GM19463 (cell line): ENCODE measurements at regions not wholly inside any gene's neighbourhood (a gene's known extent, or its start where the extent isn't known, plus 50 kb on each side); places are given as distances from the start of the nearest gene placed in this dataset.

Experiments used
- ATAC-seq: cut with Tn5 transposase; IDR thresholded peaks from one replicate; pipeline ENCODE4 v1.9.1; 2021; ENCODE audit warnings: mild to moderate bottlenecking, moderate library complexity; ENCODE audit not compliant: unreplicated experiment

DNA sequence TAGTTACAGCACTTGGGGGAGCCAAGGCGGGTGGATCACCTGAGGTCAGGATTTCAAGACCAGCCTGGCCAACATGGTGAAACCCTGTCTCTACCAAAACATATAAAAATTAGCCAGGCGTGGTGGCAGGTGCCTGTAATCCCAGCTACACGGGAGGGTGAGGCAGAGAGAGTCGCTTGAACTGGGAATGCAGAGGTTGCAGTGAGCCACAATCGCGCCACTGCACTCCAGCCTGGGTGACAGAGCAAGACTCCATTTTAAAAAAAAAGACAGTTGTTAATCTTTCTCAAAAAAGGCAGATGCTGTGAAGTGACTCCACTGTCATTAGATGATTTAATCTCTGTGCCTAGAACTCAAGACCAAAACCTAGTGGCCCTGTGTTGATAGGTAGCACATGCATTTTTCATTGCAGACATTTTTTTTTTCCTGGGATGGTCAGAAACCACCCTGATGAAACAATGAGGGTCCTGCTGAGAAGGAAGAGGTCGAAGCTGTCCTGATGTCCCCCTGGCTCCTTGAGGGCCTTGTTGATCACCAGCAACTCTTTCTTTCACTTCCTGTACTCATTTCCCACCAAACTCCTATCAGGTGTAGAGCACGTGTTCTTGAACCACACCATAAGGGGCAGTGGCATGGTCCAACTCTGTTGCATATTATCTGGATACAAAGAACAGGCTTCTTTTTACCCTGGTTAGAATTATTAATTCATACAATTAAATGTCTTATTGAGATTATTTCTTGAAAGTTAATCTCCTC is 382.2 kb downstream of the ICE1 start:
- no peak for ATAC-seq

GRCh38 chr5:5800801-5801761 is 378.6 kb downstream of the ICE1 start:
- no peak for ATAC-seq

- ATAC-seq = no peak
Measured at GRCh38 chr5:5799826-5800225, 377.3 kb downstream of the ICE1 start.

DNA sequence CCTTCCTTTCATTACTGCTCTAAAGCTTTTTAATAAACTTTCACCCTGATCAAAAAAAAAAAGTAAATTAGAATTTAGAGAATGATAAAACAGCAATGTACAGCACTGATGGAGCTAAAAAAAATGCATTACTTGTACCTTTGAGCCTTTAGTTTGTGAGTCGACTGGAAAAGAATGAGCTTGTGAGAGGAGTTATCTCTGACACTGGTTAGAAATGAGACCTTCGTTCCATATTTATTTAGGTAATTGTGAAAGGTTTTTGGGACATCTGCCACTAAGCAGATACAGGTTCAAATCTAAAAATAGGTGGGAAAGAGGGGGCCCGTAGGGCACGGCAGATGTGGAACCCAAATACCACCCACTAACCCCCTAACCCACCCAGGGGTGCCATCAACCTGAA is 376.8 kb downstream of the ICE1 start:
- ATAC-seq = no peak

GRCh38 chr5:5798462-5798861 is 376.0 kb downstream of the ICE1 start:
- ATAC-seq = no peak

DNA sequence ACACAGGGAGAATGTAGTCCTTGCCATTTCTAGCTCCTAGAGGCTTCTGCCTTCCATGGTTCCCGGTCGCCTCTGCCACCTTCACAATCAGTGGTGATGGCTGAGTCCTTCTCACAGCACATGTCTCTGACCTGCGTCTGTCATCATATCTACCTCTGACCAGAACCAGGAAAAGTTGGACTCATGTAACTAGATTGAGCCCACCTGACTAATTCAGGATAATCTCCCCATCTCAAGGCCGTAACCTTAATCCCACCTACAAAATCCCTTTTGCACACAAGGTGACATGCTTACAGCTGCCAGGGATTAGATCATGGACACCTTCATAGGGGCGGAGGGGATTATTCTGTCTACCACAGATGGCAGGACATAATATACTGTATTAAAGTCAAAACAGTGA is 375.6 kb downstream of the ICE1 start:
- ATAC-seq = no peak

GRCh38 chr5:5795074-5795771 is 372.7 kb downstream of the ICE1 start:
- no peak for ATAC-seq

GRCh38 chr5:5794118-5794560 is 371.7 kb downstream of the ICE1 start:
- ATAC-seq = no peak

GRCh38 chr5:5793242-5794117 is 371.0 kb downstream of the ICE1 start:
- peak; percentile 60 for ATAC-seq

DNA sequence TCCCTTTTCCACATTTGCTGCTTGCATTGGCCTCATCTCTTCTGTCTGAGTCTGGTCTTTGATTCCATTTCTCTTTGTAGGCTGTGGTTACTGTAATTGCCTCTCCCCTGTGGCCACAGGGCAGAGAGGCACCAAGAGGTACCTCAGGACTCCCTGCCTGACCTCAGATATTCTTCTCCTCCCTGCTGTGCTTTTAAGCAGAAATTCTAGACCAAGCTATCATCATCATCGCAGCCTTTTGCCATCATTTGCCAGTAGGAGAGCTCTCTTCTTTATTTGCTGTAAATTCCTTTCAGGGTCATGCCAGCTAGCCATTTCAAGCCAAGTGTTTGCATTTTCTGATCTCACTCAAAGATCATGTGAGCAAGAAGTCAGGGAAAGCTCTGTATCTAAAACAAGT is 369.6 kb downstream of the ICE1 start:
- no peak for ATAC-seq

DNA sequence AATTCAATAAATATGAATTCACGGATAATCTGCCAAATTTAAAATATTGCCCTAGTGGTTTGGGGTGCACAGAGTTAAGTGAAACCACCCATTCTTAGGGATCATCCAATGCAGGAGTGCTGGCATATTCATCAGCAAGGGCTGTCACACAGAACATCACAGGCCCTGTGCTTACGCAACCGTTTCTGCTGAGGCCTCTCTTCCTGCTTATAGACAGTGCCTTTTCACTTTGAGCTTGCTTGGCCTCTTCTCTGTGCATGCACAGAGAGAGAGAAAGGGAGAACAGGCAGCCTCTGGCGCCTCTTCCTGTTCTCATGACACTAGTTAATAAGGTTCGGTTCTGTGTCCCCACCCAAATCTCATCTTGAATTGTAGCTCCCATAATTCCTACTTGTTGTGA is 366.3 kb downstream of the ICE1 start:
- no peak for ATAC-seq

DNA sequence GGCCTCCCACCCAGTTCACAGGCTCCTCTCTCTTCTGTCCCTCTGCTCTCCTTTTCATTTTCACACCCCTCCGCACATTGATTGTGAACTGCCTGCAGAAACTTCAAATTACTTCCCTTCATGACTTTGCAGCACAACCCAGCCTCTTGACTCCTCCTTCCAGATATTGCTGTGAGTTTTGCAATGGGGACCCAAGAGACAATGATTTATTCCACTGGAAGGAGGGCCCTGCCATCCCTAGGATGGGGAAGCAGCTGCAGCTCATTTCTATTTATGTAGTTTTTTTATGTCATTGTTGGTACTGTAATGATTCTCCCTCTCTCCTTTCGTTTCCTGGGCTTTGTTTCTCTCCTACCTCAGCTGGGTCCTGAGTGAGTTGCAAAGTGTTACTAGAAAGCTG is 364.9 kb downstream of the ICE1 start:
- ATAC-seq = no peak

- ATAC-seq = no peak
Measured at GRCh38 chr5:5784101-5784500, 361.6 kb downstream of the ICE1 start.

- no peak for ATAC-seq
Measured at GRCh38 chr5:5783021-5783420, 360.5 kb downstream of the ICE1 start.

DNA sequence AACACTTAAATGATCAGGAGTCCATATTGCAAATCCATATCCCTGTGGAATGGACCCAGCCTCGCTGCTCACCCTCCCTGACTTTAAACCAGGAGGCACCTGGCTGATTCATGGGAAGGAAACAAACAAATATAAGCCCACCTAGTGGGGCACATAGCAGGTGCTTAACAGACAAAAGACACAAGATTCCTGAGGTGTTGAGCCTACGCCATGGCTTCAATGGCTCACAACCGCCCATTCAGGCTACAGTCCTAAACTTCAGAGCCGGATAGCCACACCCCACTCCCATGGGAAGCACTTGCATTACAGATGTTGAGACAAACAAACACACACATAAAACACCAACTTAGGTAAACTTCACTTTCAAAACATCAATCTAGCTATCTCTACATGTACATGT is 359.9 kb downstream of the ICE1 start:
- no peak for ATAC-seq

DNA sequence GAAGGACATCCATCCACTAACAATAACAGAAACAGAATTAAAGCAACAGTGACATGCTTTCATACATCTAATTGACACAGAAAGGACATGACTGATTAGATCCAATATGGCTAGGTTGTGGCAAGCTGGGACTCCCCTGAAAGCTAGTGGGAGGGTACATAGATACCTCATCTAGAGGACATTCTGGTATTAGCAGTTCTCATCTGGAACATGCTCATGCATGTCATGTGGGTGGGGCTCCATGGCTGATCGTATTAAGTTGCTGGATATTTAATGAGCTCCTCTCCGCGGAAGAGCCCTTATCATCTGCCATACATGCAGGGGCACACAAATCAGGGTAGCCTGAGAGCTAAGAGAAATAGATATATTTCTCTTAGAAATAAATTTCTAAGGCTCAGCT is 358.9 kb downstream of the ICE1 start:
- no peak for ATAC-seq

DNA sequence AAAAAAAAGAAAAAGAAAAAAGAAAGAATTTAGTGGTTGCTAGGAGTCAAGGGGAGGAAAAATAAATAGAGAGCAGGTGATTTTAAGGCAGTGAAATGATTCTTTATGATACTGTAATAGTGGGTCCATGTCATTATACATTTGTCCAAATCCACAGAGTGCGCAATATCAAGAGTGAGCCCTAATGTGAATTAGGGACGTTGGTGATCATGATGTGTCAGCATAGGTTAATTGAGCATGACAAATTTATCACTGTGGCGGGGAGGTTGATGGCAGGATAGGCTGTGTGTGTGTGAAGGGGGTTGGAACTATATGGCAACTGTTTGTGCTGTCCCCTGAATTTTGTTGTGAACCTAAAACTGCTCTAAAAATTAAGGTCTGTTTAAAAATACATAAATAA is 357.8 kb downstream of the ICE1 start:
- no peak for ATAC-seq

DNA sequence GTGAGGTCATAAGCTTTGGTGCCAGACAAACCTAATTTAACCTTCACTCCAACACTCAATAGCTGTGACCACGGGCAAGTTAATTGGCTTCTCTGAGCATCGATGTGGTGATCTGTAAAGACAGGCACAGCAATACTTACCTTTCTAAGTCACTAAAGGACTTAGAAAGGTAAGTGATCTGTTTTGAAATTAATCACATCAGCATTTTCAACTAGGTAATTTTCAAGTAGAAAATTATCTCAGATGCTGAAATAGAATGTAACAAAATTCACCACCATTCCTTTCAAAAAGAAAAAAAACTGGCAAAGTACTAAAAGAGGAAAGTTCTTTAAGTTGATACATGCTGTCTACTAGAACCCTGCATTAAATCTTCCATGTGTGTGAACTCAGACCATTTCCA is 354.5 kb downstream of the ICE1 start:
- no peak for ATAC-seq

DNA sequence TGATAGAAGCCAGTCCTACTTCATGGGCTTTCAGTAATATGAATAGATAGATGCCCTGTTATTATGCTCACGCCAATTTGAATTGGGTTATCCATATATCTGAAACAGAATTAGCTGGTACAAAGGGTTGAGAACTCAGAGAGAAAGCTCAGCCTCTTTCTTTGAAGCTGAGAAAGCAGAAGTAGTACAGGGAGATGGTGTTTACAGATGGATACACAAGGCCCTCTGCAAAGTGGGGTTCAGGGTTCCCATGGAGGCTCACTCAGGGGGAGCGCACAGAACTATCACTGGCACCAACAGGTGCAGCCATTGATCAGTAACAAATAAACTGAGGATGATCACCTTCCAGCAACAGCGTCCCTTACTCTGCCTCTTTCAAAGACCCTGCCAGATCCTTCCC is 349.7 kb downstream of the ICE1 start:
- no peak for ATAC-seq

DNA sequence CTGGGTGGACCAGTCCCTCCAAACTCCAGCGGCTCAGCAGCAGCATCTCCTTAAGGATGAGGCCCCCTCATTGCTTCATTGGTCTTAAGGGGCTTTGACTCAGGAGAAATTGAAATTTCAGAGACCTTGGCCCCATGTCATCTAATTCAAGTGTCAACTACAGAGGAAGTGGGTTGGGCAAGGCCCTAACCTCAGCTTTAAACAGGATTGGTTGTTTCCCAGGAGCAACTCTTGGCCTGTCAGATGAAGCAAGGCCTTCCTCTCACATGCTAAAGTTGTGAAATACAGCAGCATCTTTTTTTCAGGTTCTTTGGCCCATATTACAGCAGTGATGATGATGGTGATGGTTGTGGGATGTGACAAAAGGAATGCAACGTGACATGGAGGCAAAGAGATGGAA is 348.3 kb downstream of the ICE1 start:
- no peak for ATAC-seq
